ENCODE measurements at regions not wholly inside any gene's neighbourhood (a gene's known extent, or its start where the extent isn't known, plus 50 kb on each side); places are given as distances from the start of the nearest gene placed in this dataset.
A peak's percentile ranks its signal among the peaks of the same experiment; 100 is the strongest.

DNA sequence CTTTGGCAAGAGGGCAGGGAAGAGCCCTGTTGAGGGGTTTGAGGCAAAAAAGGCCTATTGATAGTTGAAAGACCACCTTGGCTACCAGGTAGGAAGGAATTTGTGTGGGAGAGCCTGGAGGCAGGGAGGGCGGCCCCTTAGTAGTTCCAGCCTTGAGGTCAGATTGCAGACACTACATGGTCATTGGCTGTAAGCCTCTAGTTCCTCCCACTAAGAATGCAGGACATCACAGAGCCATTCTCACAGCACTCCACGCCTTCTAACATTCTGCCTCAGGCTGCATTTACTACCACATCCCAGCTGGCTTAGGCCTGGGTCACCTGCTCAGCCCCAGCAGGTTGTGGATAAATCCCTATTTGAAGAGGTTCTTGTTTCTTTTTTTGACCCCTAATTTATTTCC is 91.0 kb upstream of the SNX9 start:
- H3K27me3 ChIP-seq (ENCODE audit: insufficient read depth, low read length), result no peaks in the 10 kb centered on the region
- H3K9me3 ChIP-seq (ENCODE audit: control insufficient read depth in 1 of 2, insufficient read depth in 1 of 2, low read depth in 1 of 2, low read length in 2 of 2), result no peaks in the 10 kb centered on the region
- no peak for DNase-seq (ENCODE audit: low read depth, low spot score)
- no peak for TF ChIP-seq CEBPB (IDR thresholded peaks at IDR 0.05; ENCODE audit: low read depth)
- TF ChIP-seq ZFX (IDR thresholded peaks at IDR 0.05), result no peak
- TF ChIP-seq SP1 (IDR thresholded peaks at IDR 0.05; ENCODE audit: low read depth), result no peak
- TF ChIP-seq, protein P1, sequence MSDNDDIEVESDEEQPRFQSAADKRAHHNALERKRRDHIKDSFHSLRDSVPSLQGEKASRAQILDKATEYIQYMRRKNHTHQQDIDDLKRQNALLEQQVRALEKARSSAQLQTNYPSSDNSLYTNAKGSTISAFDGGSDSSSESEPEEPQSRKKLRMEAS (IDR thresholded peaks at IDR 0.05), result no peak
- no peak for TF ChIP-seq FOSL1 (IDR thresholded peaks at IDR 0.05; ENCODE audit: low read depth)
- no peak for TF ChIP-seq EZH2phosphoT487 (IDR thresholded peaks at IDR 0.05; ENCODE audit: borderline replicate concordance)
- TF ChIP-seq POLR2AphosphoS5 (IDR thresholded peaks at IDR 0.05; ENCODE audit: low read depth, low read length), result no peak
- TF ChIP-seq, protein P2, sequence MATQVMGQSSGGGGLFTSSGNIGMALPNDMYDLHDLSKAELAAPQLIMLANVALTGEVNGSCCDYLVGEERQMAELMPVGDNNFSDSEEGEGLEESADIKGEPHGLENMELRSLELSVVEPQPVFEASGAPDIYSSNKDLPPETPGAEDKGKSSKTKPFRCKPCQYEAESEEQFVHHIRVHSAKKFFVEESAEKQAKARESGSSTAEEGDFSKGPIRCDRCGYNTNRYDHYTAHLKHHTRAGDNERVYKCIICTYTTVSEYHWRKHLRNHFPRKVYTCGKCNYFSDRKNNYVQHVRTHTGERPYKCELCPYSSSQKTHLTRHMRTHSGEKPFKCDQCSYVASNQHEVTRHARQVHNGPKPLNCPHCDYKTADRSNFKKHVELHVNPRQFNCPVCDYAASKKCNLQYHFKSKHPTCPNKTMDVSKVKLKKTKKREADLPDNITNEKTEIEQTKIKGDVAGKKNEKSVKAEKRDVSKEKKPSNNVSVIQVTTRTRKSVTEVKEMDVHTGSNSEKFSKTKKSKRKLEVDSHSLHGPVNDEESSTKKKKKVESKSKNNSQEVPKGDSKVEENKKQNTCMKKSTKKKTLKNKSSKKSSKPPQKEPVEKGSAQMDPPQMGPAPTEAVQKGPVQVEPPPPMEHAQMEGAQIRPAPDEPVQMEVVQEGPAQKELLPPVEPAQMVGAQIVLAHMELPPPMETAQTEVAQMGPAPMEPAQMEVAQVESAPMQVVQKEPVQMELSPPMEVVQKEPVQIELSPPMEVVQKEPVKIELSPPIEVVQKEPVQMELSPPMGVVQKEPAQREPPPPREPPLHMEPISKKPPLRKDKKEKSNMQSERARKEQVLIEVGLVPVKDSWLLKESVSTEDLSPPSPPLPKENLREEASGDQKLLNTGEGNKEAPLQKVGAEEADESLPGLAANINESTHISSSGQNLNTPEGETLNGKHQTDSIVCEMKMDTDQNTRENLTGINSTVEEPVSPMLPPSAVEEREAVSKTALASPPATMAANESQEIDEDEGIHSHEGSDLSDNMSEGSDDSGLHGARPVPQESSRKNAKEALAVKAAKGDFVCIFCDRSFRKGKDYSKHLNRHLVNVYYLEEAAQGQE (IDR thresholded peaks at IDR 0.05; ENCODE audit: low read depth), result no peak
- TF ChIP-seq POLR2A (IDR thresholded peaks at IDR 0.05; ENCODE audit: borderline replicate concordance, extremely low read depth, insufficient read depth, insufficient read length), result no peak
- TF ChIP-seq ELF1 (IDR thresholded peaks at IDR 0.05; ENCODE audit: borderline replicate concordance, low read depth), result no peak
- TF ChIP-seq YY1 (IDR thresholded peaks at IDR 0.05; ENCODE audit: extremely low read depth, insufficient replicate concordance, low read depth, low read length), result no peak
- TF ChIP-seq EZH2 (IDR thresholded peaks at IDR 0.05), result no peak
- no peak for TF ChIP-seq RAD21 (IDR thresholded peaks at IDR 0.05; ENCODE audit: low read depth)
- H3K27ac ChIP-seq (ENCODE audit: low read depth, low read length), result no peak overlapping the region
- peak; percentile 54 for ATAC-seq
- BruUV-seq (replicated peaks), result no TSS peak
- intact Hi-C loops (cut with micrococcal nuclease), result no loop called here
- no peak overlapping the region for H3K4me3 ChIP-seq (replicated peaks in 1 of 2; ENCODE audit: low read depth in 1 of 2, low read length in 2 of 2)
- H3K79me2 ChIP-seq (ENCODE audit: insufficient read depth, low read length), result no peaks in the 10 kb centered on the region
- CTCF ChIA-PET, result no interaction called here
- RAD21 ChIA-PET (ENCODE audit: low non-redundant PET in 1 of 2, low total read pairs in 2 of 2, uncharacterized antibody in 2 of 2, unreplicated experiment in 2 of 2), result no interaction called here
- no peaks in the 10 kb centered on the region for H3K36me3 ChIP-seq (ENCODE audit: control insufficient read depth in 1 of 2, insufficient read depth in 2 of 2, low read length in 2 of 2)
- no peaks in the 10 kb centered on the region for H3K4me1 ChIP-seq (ENCODE audit: control insufficient read depth in 1 of 2, insufficient read depth in 2 of 2, low read length in 2 of 2)
- no peaks in the 10 kb centered on the region for H4K20me1 ChIP-seq (ENCODE audit: insufficient read depth)
- POLR2A ChIA-PET, result no interaction called here
- no peak overlapping the region for H3K9ac ChIP-seq (ENCODE audit: low read length)
- no peak overlapping the region for H3K4me2 ChIP-seq (ENCODE audit: low read length)
- no peaks in the 10 kb centered on the region for H3K9me2 ChIP-seq (ENCODE audit: insufficient read depth)
- no peak overlapping the region for H2AFZ ChIP-seq (ENCODE audit: low read depth, low read length, poor library complexity, severe bottlenecking)

All from HCT116 (cell line).